ENCODE measurements at regions not wholly inside any gene's neighbourhood (a gene's known extent, or its start where the extent isn't known, plus 50 kb on each side); places are given as distances from the start of the nearest gene placed in this dataset.

DNA sequence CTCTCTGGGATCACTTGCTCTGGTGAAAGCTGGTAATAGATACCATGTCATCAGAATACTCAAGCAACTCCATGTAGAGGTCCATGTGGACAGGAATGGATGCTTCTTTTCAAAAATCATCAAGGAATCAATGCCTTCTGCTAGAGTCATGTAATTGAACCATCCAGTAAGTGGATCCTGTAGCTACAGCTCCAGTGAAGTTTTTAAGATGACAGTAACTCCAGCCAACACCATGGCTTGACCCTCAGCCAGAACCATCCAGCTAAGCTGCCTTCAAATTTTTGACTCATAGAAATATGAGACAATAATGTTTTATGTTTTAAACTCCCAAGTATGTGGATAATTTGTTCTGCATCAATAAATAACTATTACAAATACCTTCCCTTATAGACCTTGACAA is 923.7 kb downstream of the EPHA3 start:
- no peaks in the 10 kb centered on the region for H3K9me3 ChIP-seq (ENCODE audit: low read depth, low read length)
- H4K20me1 ChIP-seq (ENCODE audit: insufficient read depth, low read length) = no peaks in the 10 kb centered on the region
- H3K79me2 ChIP-seq (ENCODE audit: insufficient read depth, low read length) = no peaks in the 10 kb centered on the region
- DNase-seq (ENCODE audit: insufficient read length, low spot score, missing footprints) = peak; percentile 62
- H2AFZ ChIP-seq (ENCODE audit: low read length) = no peak overlapping the region
- H3K27me3 ChIP-seq (ENCODE audit: insufficient read depth, low read length) = no peaks in the 10 kb centered on the region
- H3K4me1 ChIP-seq (ENCODE audit: insufficient read depth, low read length) = no peaks in the 10 kb centered on the region
- H3K4me3 ChIP-seq (ENCODE audit: insufficient read depth, low read length) = no peak overlapping the region
- H3K36me3 ChIP-seq (ENCODE audit: insufficient read depth, low read length) = no peaks in the 10 kb centered on the region
- TF ChIP-seq, protein P1, sequence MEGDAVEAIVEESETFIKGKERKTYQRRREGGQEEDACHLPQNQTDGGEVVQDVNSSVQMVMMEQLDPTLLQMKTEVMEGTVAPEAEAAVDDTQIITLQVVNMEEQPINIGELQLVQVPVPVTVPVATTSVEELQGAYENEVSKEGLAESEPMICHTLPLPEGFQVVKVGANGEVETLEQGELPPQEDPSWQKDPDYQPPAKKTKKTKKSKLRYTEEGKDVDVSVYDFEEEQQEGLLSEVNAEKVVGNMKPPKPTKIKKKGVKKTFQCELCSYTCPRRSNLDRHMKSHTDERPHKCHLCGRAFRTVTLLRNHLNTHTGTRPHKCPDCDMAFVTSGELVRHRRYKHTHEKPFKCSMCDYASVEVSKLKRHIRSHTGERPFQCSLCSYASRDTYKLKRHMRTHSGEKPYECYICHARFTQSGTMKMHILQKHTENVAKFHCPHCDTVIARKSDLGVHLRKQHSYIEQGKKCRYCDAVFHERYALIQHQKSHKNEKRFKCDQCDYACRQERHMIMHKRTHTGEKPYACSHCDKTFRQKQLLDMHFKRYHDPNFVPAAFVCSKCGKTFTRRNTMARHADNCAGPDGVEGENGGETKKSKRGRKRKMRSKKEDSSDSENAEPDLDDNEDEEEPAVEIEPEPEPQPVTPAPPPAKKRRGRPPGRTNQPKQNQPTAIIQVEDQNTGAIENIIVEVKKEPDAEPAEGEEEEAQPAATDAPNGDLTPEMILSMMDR (IDR thresholded peaks at IDR 0.05; ENCODE audit: extremely low read depth, low read depth, low read length) = no peak
- H3K4me2 ChIP-seq (ENCODE audit: insufficient read depth, low read length) = no peak overlapping the region
- H3K27ac ChIP-seq (ENCODE audit: low read depth, low read length) = no peak overlapping the region

DNA sequence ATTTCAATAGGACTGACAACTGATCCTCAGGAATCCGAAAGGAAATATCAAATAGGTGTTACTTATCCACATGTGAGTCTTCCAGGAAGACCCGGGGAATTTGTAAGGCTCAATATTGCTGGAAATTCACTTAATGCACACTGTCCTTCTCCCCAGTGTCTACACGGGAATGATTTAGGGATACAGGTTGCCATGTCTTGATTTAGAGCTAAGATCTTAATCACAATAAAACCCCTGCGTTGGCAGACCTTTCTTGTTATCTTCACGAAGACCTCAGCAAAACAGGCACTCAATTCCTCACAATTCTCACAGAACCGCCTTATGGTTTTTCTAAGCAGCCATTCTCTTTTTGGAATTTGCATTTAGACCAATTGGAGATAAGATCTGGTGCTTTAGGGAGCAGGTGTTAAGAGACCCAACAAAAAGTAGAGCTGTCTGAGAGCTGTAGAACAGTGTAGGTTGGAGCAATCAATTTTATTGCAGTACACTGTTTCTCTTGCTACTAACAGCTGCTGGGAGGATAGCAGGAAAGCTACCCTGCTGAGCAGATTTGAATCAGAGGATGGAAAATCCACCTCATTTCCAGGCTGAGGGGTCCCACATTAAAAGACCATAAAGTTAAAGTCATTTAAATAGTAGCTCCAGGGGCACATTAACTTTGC is 925.7 kb downstream of the EPHA3 start:
- no peaks in the 10 kb centered on the region for H3K36me3 ChIP-seq (ENCODE audit: insufficient read depth, low read length)
- H2AFZ ChIP-seq (ENCODE audit: low read length) = no peak overlapping the region
- H3K4me1 ChIP-seq (ENCODE audit: insufficient read depth, low read length) = no peaks in the 10 kb centered on the region
- H3K79me2 ChIP-seq (ENCODE audit: insufficient read depth, low read length) = no peaks in the 10 kb centered on the region
- H3K27ac ChIP-seq (ENCODE audit: low read depth, low read length) = no peak overlapping the region
- no peaks in the 10 kb centered on the region for H4K20me1 ChIP-seq (ENCODE audit: insufficient read depth, low read length)
- TF ChIP-seq, protein P1 (IDR thresholded peaks at IDR 0.05; ENCODE audit: extremely low read depth, low read depth, low read length) = no peak
- no peaks in the 10 kb centered on the region for H3K9me3 ChIP-seq (ENCODE audit: low read depth, low read length)
- H3K27me3 ChIP-seq (ENCODE audit: insufficient read depth, low read length) = no peaks in the 10 kb centered on the region
- no peak for DNase-seq (ENCODE audit: insufficient read length, low spot score, missing footprints)
- H3K4me3 ChIP-seq (ENCODE audit: insufficient read depth, low read length) = no peak overlapping the region
- no peak overlapping the region for H3K4me2 ChIP-seq (ENCODE audit: insufficient read depth, low read length)

DNA sequence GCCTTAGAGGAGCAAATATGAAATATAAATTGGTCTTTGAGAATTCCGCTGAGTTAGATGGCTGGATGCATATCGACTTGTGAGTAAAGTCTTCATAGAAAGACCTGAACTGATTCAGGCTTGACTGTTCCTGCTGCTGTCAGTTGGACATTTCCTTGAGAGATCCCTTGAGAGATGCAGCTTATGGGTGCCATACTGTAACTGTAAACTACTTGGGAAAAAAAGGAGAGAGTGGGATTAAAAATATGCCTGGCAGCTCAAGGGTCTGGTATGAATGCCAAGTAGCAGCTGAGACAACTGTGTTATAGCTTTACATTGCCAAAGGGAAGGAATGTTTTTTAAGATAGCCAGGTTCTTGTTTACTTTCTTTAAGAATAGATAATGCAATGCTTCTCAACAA is 926.6 kb downstream of the EPHA3 start:
- no peak for DNase-seq (ENCODE audit: insufficient read length, low spot score, missing footprints)
- H3K9me3 ChIP-seq (ENCODE audit: low read depth, low read length) = no peaks in the 10 kb centered on the region
- H3K4me3 ChIP-seq (ENCODE audit: insufficient read depth, low read length) = no peak overlapping the region

DNA sequence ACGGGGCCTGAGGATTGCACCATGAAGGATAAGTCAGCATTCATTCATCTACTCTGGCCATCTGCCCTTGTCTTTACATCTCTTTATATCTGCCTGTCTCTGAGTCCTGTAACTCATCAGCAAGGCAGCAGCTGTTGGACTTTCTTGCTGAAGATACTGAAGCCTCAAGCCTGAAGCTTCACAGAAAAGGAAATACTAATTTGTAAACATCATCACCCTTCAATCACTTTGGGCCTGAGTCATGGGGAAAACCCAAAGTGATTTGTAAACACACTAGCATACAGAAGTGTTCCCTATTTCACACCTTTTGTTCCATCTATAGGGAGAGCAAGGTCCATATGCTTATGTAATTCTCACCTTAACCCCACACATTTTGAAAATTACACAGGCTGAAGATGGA is 928.2 kb downstream of the EPHA3 start:
- Histone ChIP-seq H3K9me3 (ENCODE audit: low read depth, low read length) (no peaks in the 10 kb centered on the region), H4K20me1 (ENCODE audit: insufficient read depth, low read length) (no peaks in the 10 kb centered on the region), H2AFZ (ENCODE audit: low read length) (no peak overlapping the region), H3K4me1 (ENCODE audit: insufficient read depth, low read length) (no peaks in the 10 kb centered on the region), H3K4me3 (ENCODE audit: insufficient read depth, low read length) (no peak overlapping the region), H3K36me3 (ENCODE audit: insufficient read depth, low read length) (no peaks in the 10 kb centered on the region), H3K79me2 (ENCODE audit: insufficient read depth, low read length) (no peaks in the 10 kb centered on the region), H3K4me2 (ENCODE audit: insufficient read depth, low read length) (no peak overlapping the region), H3K27ac (ENCODE audit: low read depth, low read length) (no peak overlapping the region), H3K27me3 (ENCODE audit: insufficient read depth, low read length) (no peaks in the 10 kb centered on the region)
- TF ChIP-seq, protein P1 (IDR thresholded peaks at IDR 0.05; ENCODE audit: extremely low read depth, low read depth, low read length) = no peak
- DNase-seq (ENCODE audit: insufficient read length, low spot score, missing footprints) = no peak

More for the DNA sequence above, 926.6 kb downstream of the EPHA3 start:
- no peak overlapping the region for H3K4me2 ChIP-seq (ENCODE audit: insufficient read depth, low read length)
- no peaks in the 10 kb centered on the region for H4K20me1 ChIP-seq (ENCODE audit: insufficient read depth, low read length)
- H3K27me3 ChIP-seq (ENCODE audit: insufficient read depth, low read length) = no peaks in the 10 kb centered on the region
- H3K4me1 ChIP-seq (ENCODE audit: insufficient read depth, low read length) = no peaks in the 10 kb centered on the region
- no peak overlapping the region for H2AFZ ChIP-seq (ENCODE audit: low read length)
- TF ChIP-seq, protein P1 (IDR thresholded peaks at IDR 0.05; ENCODE audit: extremely low read depth, low read depth, low read length) = no peak
- no peaks in the 10 kb centered on the region for H3K79me2 ChIP-seq (ENCODE audit: insufficient read depth, low read length)
- H3K27ac ChIP-seq (ENCODE audit: low read depth, low read length) = no peak overlapping the region
- H3K36me3 ChIP-seq (ENCODE audit: insufficient read depth, low read length) = no peaks in the 10 kb centered on the region

Measured in osteoblast (primary cell).